PC-3 (cell line): ENCODE measurements at regions not wholly inside any gene's neighbourhood (a gene's known extent, or its start where the extent isn't known, plus 50 kb on each side); places are given as distances from the start of the nearest gene placed in this dataset.
A peak's percentile ranks its signal among the peaks of the same experiment; 100 is the strongest.
"Not testable (repeated sequence)": the region's sequence is repeated elsewhere in the genome, so short reads cannot be mapped to it uniquely, and the experiment has no call there.

Experiments used
- ATAC-seq: fragments of 200-7000 bp; cut with Tn5 transposase; 2 replicates; pipeline ENCODE4 v1.9.1; 2020; ENCODE audit warnings: mild to moderate bottlenecking, moderate library complexity
- BruUV-seq: library from RNA; stranded (reverse); fragments of 400-500 nt; replicated peaks from 2 replicates; lab custom pipeline; 2021; lab: Mats Ljungman, UMichigan
- CTCF ChIA-PET: fragments of 300-600 bp; sonication (Branson Sonifier 250); formaldehyde crosslinking; loops from one replicate; lab custom pipeline; 2022; ENCODE audit warnings: antibody characterized with exemption; lab: Charles Lee
- POLR2A ChIA-PET: fragments of 300-600 bp; sonication (Branson Sonifier 250); formaldehyde crosslinking; loops from one replicate; lab custom pipeline; 2022; ENCODE audit warnings: antibody characterized with exemption; ENCODE audit not compliant: unreplicated experiment; lab: Charles Lee
- DNase-seq: peaks from one replicate; pipeline ENCODE4 v3.0.0-alpha.2; 2015
- H2AFZ ChIP-seq: fragments of 300-600 bp; sonication (generic); 2 replicates; pipeline ENCODE4 v1.6.0; 2016; ENCODE audit warnings: antibody characterized with exemption, low read length
- H3F3A ChIP-seq: fragments of 300-600 bp; sonication (generic); one replicate; pipeline ENCODE4 v1.6.0; 2017; ENCODE audit warnings: antibody characterized with exemption, low read length, control low read depth, mild to moderate bottlenecking; ENCODE audit not compliant: unreplicated experiment
- H3K27ac ChIP-seq: fragments of 300-600 bp; sonication (generic); 2 replicates; pipeline ENCODE4 v1.5.1; 2016; ENCODE audit warnings: mild to moderate bottlenecking, low read length
- H3K27me3 ChIP-seq: fragments of 300-600 bp; sonication (generic); 2 replicates; pipeline ENCODE4 v1.6.1; 2016; ENCODE audit warnings: low read length, mixed read lengths
- H3K36me3 ChIP-seq: fragments of 300-600 bp; sonication (generic); 2 replicates; pipeline ENCODE4 v1.6.1; 2016; ENCODE audit warnings: low read depth, mixed run types, low read length, mixed read lengths
- H3K4me1 ChIP-seq: fragments of 300-600 bp; sonication (generic); 2 replicates; pipeline ENCODE4 v1.5.1; 2016; ENCODE audit warnings: low read length; ENCODE audit not compliant: insufficient read depth
- H3K4me2 ChIP-seq: fragments of 300-600 bp; sonication (generic); 2 replicates; pipeline ENCODE4 v1.6.0; 2016; ENCODE audit warnings: low read length
- H3K4me3 ChIP-seq: fragments of 300-600 bp; sonication (generic); 2 replicates; pipeline ENCODE4 v1.5.1; 2016; ENCODE audit warnings: mild to moderate bottlenecking, low read length, mixed read lengths
- H3K79me2 ChIP-seq: fragments of 300-600 bp; sonication (generic); 2 replicates; pipeline ENCODE4 v1.6.1; 2017; ENCODE audit warnings: low read length, mixed read lengths
- H3K9ac ChIP-seq: fragments of 300-600 bp; sonication (generic); 2 replicates; pipeline ENCODE4 v1.6.0; 2016; ENCODE audit warnings: mild to moderate bottlenecking, low read length
- H3K9me2 ChIP-seq: fragments of 300-600 bp; sonication (generic); replicated peaks from 2 replicates; pipeline ENCODE4 v1.6.1; 2016; ENCODE audit warnings: mixed run types, low read length, mixed read lengths
- H3K9me3 ChIP-seq: fragments of 300-600 bp; sonication (generic); 2 replicates; pipeline ENCODE4 v1.6.1; 2016; ENCODE audit warnings: low read length, mixed read lengths
- H4K20me1 ChIP-seq: fragments of 300-600 bp; sonication (generic); 2 replicates; pipeline ENCODE4 v1.6.1; 2016; ENCODE audit warnings: low read length, mixed read lengths
- EZH2 ChIP-seq: fragments of 300-600 bp; sonication (generic); IDR thresholded peaks from one replicate; pipeline ENCODE4 v1.6.1; 2017; ENCODE audit warnings: antibody characterized with exemption, mild to moderate bottlenecking, low read length; ENCODE audit not compliant: unreplicated experiment
- EZH2phosphoT487 ChIP-seq: fragments of 300-600 bp; sonication (generic); IDR thresholded peaks from 2 replicates; pipeline ENCODE4 v1.6.1; 2018; ENCODE audit warnings: mild to moderate bottlenecking, antibody characterized with exemption, low read length, borderline replicate concordance
- intact Hi-C: fragments of 100-400 bp; cut with micrococcal nuclease; formaldehyde crosslinking; loops from 2 replicates; pipeline ENCODE4 v1.9.0; 2023
- TF ChIP-seq, protein P1 (sequence below): fragments of 300-600 bp; sonication (generic); conservative IDR thresholded peaks from 2 replicates; pipeline ENCODE4 v1.5.1; 2017; ENCODE audit warnings: antibody characterized with exemption, low read depth, mild to moderate bottlenecking, low read length

DNA sequence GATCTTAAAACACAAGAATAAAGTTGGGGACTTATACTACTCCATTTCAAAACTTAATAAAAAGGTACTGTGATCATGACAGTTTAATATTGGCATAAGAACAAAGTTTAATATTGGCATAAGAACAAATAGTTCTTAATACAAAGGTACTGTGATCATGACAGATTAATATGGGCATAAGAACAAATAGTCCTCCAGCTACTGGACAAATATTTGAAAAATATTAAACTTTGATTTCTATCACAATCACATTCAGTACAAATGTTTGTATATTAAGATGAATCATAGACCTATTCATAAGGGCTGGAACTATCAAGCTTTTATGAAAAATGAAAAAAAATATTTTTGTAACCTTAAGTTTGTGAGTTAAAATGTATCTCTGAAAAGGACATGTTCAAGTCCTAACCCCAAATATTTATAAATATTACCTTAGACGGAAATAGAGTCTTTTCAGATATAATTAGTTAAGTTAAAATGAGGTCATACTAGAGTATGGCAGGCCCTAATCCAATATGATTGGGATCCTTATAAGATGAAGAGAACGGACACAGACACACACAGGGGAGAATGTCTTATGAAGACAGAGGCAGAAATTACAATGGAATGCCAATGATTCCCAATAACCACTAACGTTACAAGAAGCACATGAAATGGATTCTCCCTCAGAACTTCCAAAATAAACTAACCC is 79.1 kb upstream of the RGS1 start:
- no TSS peak for BruUV-seq
- CTCF ChIA-PET, result no interaction called here

DNA sequence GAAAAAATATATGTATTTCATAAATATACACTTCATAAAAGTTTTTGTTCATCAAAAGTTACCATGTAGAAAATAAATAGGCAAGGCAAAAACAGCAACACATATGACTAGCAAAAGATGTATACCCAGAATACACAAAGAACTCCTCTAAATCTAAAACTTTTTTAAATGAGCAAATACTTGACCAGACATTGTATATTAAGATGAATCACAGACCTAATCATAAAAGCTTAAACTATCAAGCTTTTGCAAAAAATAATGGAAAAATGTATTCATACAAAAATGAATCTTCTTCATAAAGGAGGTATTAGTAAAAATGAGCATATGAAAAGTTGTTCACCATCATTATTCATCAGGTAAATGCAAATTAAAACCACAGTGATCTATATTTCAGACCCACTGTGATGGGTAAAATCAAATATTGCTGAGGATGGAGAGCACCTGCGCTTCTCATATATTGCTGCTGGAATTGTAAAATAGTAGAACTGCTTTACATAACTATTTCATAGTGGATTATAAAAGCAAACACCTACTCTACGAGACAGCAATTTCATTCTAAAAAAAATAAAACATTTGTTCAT is 78.3 kb upstream of the RGS1 start:
- Histone ChIP-seq H3K9me2 (no peaks in the 10 kb centered on the region), H3F3A (no peaks in the 10 kb centered on the region), H2AFZ (no peak overlapping the region), H3K4me1 (peaks cover 19% of the 10 kb centered on the region), H3K79me2 (no peaks in the 10 kb centered on the region), H3K9me3 (no peaks in the 10 kb centered on the region), H3K27ac (peak overlapping the region; percentile 54), H4K20me1 (no peaks in the 10 kb centered on the region), H3K36me3 (no peaks in the 10 kb centered on the region), H3K27me3 (no peaks in the 10 kb centered on the region), H3K4me2 (no peak overlapping the region), H3K9ac (no peak overlapping the region), H3K4me3 (no peak overlapping the region)
- no TSS peak for BruUV-seq
- ATAC-seq, result no peak
- POLR2A ChIA-PET, result no interaction called here
- no peak for DNase-seq
- CTCF ChIA-PET, result no interaction called here
- intact Hi-C loops, result no loop called here
- no peak for TF ChIP-seq EZH2
- TF ChIP-seq, protein P1, sequence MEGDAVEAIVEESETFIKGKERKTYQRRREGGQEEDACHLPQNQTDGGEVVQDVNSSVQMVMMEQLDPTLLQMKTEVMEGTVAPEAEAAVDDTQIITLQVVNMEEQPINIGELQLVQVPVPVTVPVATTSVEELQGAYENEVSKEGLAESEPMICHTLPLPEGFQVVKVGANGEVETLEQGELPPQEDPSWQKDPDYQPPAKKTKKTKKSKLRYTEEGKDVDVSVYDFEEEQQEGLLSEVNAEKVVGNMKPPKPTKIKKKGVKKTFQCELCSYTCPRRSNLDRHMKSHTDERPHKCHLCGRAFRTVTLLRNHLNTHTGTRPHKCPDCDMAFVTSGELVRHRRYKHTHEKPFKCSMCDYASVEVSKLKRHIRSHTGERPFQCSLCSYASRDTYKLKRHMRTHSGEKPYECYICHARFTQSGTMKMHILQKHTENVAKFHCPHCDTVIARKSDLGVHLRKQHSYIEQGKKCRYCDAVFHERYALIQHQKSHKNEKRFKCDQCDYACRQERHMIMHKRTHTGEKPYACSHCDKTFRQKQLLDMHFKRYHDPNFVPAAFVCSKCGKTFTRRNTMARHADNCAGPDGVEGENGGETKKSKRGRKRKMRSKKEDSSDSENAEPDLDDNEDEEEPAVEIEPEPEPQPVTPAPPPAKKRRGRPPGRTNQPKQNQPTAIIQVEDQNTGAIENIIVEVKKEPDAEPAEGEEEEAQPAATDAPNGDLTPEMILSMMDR, result no peak
- no peak for TF ChIP-seq EZH2phosphoT487

More for the DNA sequence above, 79.1 kb upstream of the RGS1 start:
- Histone ChIP-seq H3K27ac (peak overlapping the region; percentile 54), H3K27me3 (no peaks in the 10 kb centered on the region), H3K9me3 (no peaks in the 10 kb centered on the region), H3F3A (no peaks in the 10 kb centered on the region), H3K79me2 (no peaks in the 10 kb centered on the region), H3K9ac (no peak overlapping the region), H3K4me3 (no peak overlapping the region), H4K20me1 (no peaks in the 10 kb centered on the region), H3K36me3 (no peaks in the 10 kb centered on the region), H3K4me1 (peaks cover 26% of the 10 kb centered on the region), H3K9me2 (no peaks in the 10 kb centered on the region), H3K4me2 (peak overlapping the region; percentile 46), H2AFZ (no peak overlapping the region)
- no peak for TF ChIP-seq EZH2
- TF ChIP-seq, protein P1, result no peak
- no peak for TF ChIP-seq EZH2phosphoT487
- intact Hi-C loops, result no loop called here
- ATAC-seq (peak; percentile 89), DNase-seq (peak; percentile 61)
- POLR2A ChIA-PET, result no interaction called here

DNA sequence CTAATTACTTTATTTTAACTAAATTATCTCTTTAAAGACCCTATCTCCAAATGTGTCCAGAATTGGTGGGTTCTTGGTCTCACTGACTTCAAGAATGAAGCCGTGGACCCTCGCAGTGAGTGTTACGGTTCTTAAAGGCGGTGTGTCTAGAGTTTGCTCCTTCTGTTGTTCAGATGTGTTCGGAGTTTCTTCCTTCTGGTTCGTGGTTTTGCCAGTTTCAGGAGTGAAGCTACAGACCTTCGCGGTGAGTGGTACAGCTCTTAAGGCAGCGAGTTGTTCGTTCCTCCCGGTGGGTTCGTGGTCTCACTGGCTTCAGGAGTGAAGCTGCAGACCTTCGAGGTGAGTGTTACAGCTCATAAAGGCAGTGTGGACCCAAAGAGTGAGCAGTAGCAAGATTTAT is 77.5 kb upstream of the RGS1 start:
- H4K20me1 ChIP-seq, H3K79me2 ChIP-seq, CTCF ChIA-PET, H3K36me3 ChIP-seq, H3K27ac ChIP-seq, H3K9me2 ChIP-seq, H3K27me3 ChIP-seq, POLR2A ChIA-PET, DNase-seq, H3K9ac ChIP-seq, intact Hi-C loops, BruUV-seq, H3F3A ChIP-seq, ATAC-seq, H3K4me2 ChIP-seq, H3K9me3 ChIP-seq, H2AFZ ChIP-seq, H3K4me3 ChIP-seq: not testable (repeated sequence)
- H3K4me1 ChIP-seq, result peaks cover 14% of the 10 kb centered on the region; the same call in 1 of the 2 replicates

DNA sequence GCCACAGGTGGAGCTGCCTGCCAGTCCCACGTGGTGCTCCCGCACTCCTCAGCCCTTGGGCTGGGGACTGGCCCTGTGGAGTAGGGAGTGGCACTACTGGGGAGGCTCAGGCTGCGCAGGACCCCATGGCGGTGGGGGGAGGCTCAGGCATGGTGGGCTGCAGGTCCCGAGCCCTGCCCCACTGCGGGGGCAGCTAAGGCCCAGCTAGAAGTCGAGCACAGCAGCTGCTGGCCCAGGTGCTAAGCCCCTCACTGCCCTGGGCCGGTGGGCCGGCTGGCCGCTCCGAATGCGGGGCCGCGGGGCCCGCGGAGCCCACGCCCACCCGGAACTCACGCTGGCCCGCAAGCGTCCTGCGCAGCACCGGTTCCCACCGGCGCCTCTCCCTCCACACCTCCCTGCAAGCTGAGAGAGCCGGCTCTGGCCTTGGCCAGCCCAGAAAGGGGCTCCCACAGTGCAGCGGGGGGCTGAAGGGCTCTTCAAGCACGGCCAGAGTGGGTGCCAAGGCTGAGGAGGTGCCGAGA is 76.5 kb upstream of the RGS1 start:
- H3K9ac ChIP-seq, H3K9me2 ChIP-seq, H3K36me3 ChIP-seq, H3K79me2 ChIP-seq, BruUV-seq, ATAC-seq, H3K9me3 ChIP-seq, H3K4me2 ChIP-seq, H4K20me1 ChIP-seq, H3K27ac ChIP-seq, intact Hi-C loops, CTCF ChIA-PET, POLR2A ChIA-PET, DNase-seq, H2AFZ ChIP-seq, H3K27me3 ChIP-seq, H3F3A ChIP-seq, H3K4me3 ChIP-seq: not testable (repeated sequence)
- H3K4me1 ChIP-seq, result peaks cover 14% of the 10 kb centered on the region; the same call in 1 of the 2 replicates

DNA sequence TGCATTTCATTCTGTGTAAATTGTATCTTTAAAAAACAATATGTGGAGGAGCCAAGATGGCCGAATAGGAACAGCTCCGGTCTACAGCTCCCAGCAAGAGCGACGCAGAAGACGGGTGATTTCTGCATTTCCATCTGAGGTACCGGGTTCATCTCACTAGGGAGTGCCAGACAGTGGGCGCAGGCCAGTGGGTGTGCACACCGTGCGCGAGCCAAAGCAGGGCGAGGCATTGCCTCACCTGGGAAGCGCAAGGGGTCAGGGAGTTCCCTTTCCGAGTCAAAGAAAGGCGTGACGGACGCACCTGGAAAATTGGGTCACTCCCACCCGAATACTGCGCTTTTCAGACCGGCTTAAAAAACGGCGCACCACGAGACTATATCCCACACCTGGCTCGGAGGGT is 75.0 kb upstream of the RGS1 start:
- ATAC-seq, BruUV-seq, H3K9me3 ChIP-seq, H3K36me3 ChIP-seq, H3K79me2 ChIP-seq, CTCF ChIA-PET, H3K4me2 ChIP-seq, H3K9me2 ChIP-seq, intact Hi-C loops, H3K4me3 ChIP-seq, POLR2A ChIA-PET, H3K9ac ChIP-seq, H4K20me1 ChIP-seq, H3K27ac ChIP-seq, H3K27me3 ChIP-seq, DNase-seq, H2AFZ ChIP-seq, H3F3A ChIP-seq: not testable (repeated sequence)
- H3K4me1 ChIP-seq, result peaks cover 14% of the 10 kb centered on the region; the same call in 1 of the 2 replicates
